ENCODE measurements at regions not wholly inside any gene's neighbourhood (a gene's known extent, or its start where the extent isn't known, plus 50 kb on each side); places are given as distances from the start of the nearest gene placed in this dataset.

DNA sequence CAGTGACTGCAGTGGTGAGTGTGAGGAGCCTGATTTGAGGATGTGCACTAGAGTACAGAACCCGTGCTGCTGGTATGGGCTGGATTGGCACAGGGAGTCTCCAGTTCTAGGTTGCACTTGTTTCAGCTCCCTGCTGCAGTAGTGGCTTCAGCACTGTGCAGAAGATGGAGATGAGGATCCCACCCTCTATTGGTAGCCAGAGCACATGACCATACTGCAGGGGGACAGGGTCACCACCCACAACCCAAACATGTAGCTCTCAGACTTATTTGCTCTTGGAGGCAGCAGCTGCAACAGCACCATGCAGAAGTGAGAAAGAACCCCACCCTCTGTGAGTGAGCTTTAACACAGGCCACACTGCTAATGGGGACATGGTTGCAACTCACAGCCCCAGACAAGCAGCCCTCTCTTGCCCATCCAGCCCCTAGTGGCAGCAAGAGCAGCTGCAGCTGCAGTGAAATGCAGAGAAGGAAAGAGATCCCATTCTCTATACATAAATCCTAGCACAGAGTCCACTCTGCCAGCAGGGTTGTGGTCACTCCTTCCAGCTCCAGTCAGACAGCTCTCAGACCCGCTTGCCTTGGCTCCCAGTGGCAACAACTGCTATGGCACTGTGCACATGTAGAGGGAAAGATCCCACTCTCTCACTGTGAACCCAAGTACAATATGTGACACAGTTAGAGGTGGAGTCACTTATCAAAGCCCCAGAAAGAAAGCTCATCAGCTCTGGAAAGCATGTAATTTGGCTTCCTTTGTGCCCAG lies 51.4 kb upstream of the SCIN start:
- DNase-seq (ENCODE audit: low spot score): peak; percentile 25

DNA sequence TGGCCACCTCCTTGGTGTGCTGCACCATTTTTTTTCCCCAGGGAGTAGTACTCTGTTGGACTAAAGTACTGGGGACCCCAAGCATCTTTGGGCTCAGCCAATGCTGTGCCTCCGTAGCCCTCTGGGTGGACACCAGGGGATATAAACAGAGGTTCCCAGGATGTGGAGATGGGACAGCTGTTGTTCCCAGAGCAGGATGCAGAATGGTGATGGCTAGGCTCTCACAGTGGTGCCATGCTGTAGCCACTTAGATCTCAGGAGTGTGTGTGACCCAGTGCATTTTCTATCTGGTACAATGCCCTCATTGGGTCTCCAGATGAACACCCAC lies 50.9 kb upstream of the SCIN start:
- DNase-seq (ENCODE audit: low spot score): no peak
